ENCODE measurements at regions not wholly inside any gene's neighbourhood (a gene's known extent, or its start where the extent isn't known, plus 50 kb on each side); places are given as distances from the start of the nearest gene placed in this dataset.

DNA sequence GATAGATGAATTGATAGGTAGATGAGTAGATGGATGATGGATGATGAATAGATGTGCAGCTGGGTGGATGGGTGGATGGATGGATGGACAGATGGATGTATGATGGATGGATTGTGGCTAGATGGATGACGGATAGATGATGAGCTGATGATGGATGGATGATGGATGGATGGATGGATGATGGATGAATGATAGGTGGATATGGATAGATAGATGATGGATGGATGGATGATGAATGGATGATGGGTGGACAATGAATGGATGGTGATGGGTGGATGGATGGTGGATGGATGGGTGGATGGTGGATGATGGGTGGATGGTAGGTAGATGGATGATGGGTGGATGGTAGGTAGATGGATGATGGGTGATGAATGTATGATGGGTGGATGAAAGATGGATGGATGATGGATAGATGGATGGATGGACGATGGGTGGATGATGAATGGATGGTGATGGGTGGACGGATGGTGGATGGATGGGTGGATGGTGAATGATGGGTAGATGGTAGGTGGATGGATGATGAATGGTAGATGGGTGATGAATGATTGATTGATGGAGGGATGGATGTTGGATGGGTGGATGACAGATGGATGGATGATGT, 1261.7 kb downstream of the BRD1 start:
- H3F3A ChIP-seq (replicated peaks; ENCODE audit: low read depth) = no peaks in the 10 kb centered on the region
- Mint-ChIP-seq H3K9me3 (peaks cover 14% of the 10 kb centered on the region; the same call in 2 of the 3 replicates), H3K4me1 (0 out of 3 replicates have a peak, but pooled peaks cover 3% of the 10 kb centered on the region), H3K36me3 (ENCODE audit: low read depth) (peaks cover 17% of the 10 kb centered on the region), H3K4me3 (no peak overlapping the region), H3K27ac (no peak overlapping the region), H3K27me3 (ENCODE audit: insufficient read depth, low read depth, poor library complexity) (peaks cover 6% of the 10 kb centered on the region)
- H3K27ac ChIP-seq (ENCODE audit: low read depth) = no peak overlapping the region
- ATAC-seq = no peak
- TF ChIP-seq EZH2 (IDR thresholded peaks at IDR 0.05; ENCODE audit: low read depth, unreplicated experiment) (no peak), NANOG (IDR thresholded peaks at IDR 0.05; ENCODE audit: borderline replicate concordance) (no peak), CREB1 (CRISPR knock-in tag; IDR thresholded peaks at IDR 0.05; ENCODE audit: low read depth) (no peak), POLR2AphosphoS5 (IDR thresholded peaks at IDR 0.05; ENCODE audit: low read depth) (no peak), JUNB (IDR thresholded peaks at IDR 0.05; ENCODE audit: unreplicated experiment) (no peak), ZNF114 (CRISPR knock-in tag; IDR thresholded peaks at IDR 0.05) (no peak), STAT1 (IDR thresholded peaks at IDR 0.05; ENCODE audit: unreplicated experiment) (no peak), EZH2phosphoT487 (IDR thresholded peaks at IDR 0.05; ENCODE audit: unreplicated experiment) (no peak), ZNF331 (CRISPR knock-in tag; IDR thresholded peaks at IDR 0.05; ENCODE audit: low read depth) (no peak)
- TF ChIP-seq, protein P1, sequence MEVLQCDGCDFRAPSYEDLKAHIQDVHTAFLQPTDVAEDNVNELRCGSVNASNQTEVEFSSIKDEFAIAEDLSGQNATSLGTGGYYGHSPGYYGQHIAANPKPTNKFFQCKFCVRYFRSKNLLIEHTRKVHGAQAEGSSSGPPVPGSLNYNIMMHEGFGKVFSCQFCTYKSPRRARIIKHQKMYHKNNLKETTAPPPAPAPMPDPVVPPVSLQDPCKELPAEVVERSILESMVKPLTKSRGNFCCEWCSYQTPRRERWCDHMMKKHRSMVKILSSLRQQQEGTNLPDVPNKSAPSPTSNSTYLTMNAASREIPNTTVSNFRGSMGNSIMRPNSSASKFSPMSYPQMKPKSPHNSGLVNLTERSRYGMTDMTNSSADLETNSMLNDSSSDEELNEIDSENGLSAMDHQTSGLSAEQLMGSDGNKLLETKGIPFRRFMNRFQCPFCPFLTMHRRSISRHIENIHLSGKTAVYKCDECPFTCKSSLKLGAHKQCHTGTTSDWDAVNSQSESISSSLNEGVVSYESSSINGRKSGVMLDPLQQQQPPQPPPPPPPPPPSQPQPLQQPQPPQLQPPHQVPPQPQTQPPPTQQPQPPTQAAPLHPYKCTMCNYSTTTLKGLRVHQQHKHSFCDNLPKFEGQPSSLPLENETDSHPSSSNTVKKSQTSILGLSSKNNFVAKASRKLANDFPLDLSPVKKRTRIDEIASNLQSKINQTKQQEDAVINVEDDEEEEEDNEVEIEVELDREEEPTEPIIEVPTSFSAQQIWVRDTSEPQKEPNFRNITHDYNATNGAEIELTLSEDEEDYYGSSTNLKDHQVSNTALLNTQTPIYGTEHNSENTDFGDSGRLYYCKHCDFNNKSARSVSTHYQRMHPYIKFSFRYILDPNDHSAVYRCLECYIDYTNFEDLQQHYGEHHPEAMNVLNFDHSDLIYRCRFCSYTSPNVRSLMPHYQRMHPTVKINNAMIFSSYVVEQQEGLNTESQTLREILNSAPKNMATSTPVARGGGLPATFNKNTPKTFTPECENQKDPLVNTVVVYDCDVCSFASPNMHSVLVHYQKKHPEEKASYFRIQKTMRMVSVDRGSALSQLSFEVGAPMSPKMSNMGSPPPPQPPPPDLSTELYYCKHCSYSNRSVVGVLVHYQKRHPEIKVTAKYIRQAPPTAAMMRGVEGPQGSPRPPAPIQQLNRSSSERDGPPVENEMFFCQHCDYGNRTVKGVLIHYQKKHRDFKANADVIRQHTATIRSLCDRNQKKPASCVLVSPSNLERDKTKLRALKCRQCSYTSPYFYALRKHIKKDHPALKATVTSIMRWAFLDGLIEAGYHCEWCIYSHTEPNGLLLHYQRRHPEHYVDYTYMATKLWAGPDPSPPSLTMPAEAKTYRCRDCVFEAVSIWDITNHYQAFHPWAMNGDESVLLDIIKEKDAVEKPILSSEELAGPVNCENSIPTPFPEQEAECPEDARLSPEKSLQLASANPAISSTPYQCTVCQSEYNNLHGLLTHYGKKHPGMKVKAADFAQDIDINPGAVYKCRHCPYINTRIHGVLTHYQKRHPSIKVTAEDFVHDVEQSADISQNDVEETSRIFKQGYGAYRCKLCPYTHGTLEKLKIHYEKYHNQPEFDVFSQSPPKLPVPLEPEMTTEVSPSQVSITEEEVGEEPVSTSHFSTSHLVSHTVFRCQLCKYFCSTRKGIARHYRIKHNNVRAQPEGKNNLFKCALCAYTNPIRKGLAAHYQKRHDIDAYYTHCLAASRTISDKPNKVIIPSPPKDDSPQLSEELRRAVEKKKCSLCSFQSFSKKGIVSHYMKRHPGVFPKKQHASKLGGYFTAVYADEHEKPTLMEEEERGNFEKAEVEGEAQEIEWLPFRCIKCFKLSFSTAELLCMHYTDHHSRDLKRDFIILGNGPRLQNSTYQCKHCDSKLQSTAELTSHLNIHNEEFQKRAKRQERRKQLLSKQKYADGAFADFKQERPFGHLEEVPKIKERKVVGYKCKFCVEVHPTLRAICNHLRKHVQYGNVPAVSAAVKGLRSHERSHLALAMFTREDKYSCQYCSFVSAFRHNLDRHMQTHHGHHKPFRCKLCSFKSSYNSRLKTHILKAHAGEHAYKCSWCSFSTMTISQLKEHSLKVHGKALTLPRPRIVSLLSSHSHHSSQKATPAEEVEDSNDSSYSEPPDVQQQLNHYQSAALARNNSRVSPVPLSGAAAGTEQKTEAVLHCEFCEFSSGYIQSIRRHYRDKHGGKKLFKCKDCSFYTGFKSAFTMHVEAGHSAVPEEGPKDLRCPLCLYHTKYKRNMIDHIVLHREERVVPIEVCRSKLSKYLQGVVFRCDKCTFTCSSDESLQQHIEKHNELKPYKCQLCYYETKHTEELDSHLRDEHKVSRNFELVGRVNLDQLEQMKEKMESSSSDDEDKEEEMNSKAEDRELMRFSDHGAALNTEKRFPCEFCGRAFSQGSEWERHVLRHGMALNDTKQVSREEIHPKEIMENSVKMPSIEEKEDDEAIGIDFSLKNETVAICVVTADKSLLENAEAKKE (CRISPR knock-in tag; IDR thresholded peaks at IDR 0.05) = no peak
- TF ChIP-seq, protein P2, sequence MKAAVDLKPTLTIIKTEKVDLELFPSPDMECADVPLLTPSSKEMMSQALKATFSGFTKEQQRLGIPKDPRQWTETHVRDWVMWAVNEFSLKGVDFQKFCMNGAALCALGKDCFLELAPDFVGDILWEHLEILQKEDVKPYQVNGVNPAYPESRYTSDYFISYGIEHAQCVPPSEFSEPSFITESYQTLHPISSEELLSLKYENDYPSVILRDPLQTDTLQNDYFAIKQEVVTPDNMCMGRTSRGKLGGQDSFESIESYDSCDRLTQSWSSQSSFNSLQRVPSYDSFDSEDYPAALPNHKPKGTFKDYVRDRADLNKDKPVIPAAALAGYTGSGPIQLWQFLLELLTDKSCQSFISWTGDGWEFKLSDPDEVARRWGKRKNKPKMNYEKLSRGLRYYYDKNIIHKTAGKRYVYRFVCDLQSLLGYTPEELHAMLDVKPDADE (IDR thresholded peaks at IDR 0.05) = no peak
- TF ChIP-seq, protein P3, sequence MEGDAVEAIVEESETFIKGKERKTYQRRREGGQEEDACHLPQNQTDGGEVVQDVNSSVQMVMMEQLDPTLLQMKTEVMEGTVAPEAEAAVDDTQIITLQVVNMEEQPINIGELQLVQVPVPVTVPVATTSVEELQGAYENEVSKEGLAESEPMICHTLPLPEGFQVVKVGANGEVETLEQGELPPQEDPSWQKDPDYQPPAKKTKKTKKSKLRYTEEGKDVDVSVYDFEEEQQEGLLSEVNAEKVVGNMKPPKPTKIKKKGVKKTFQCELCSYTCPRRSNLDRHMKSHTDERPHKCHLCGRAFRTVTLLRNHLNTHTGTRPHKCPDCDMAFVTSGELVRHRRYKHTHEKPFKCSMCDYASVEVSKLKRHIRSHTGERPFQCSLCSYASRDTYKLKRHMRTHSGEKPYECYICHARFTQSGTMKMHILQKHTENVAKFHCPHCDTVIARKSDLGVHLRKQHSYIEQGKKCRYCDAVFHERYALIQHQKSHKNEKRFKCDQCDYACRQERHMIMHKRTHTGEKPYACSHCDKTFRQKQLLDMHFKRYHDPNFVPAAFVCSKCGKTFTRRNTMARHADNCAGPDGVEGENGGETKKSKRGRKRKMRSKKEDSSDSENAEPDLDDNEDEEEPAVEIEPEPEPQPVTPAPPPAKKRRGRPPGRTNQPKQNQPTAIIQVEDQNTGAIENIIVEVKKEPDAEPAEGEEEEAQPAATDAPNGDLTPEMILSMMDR (conservative IDR thresholded peaks at IDR 0.05; ENCODE audit: low read depth in 2 of 2) = no peak
- TF ChIP-seq, protein P4, sequence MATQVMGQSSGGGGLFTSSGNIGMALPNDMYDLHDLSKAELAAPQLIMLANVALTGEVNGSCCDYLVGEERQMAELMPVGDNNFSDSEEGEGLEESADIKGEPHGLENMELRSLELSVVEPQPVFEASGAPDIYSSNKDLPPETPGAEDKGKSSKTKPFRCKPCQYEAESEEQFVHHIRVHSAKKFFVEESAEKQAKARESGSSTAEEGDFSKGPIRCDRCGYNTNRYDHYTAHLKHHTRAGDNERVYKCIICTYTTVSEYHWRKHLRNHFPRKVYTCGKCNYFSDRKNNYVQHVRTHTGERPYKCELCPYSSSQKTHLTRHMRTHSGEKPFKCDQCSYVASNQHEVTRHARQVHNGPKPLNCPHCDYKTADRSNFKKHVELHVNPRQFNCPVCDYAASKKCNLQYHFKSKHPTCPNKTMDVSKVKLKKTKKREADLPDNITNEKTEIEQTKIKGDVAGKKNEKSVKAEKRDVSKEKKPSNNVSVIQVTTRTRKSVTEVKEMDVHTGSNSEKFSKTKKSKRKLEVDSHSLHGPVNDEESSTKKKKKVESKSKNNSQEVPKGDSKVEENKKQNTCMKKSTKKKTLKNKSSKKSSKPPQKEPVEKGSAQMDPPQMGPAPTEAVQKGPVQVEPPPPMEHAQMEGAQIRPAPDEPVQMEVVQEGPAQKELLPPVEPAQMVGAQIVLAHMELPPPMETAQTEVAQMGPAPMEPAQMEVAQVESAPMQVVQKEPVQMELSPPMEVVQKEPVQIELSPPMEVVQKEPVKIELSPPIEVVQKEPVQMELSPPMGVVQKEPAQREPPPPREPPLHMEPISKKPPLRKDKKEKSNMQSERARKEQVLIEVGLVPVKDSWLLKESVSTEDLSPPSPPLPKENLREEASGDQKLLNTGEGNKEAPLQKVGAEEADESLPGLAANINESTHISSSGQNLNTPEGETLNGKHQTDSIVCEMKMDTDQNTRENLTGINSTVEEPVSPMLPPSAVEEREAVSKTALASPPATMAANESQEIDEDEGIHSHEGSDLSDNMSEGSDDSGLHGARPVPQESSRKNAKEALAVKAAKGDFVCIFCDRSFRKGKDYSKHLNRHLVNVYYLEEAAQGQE (IDR thresholded peaks at IDR 0.05; ENCODE audit: unreplicated experiment) = no peak
- no peaks in the 10 kb centered on the region for H3K36me3 ChIP-seq (ENCODE audit: insufficient read depth)
- DNase-seq (ENCODE audit: low spot score) = no peak
- H3K4me2 ChIP-seq = no peak overlapping the region
- no peaks in the 10 kb centered on the region for H3K27me3 ChIP-seq (ENCODE audit: insufficient read depth)
- no peak overlapping the region for H2AFZ ChIP-seq
- no peaks in the 10 kb centered on the region for H4K20me1 ChIP-seq (replicated peaks; ENCODE audit: insufficient read depth)
- H3K4me3 ChIP-seq = no peak overlapping the region
- 0 out of 2 replicates have a peak, but pooled peaks cover 4% of the 10 kb centered on the region for H3K9me2 ChIP-seq (ENCODE audit: insufficient read depth)
- H3K4me1 ChIP-seq (ENCODE audit: insufficient read depth) = no peaks in the 10 kb centered on the region
- no peaks in the 10 kb centered on the region for H3K79me2 ChIP-seq (replicated peaks; ENCODE audit: insufficient read depth)

Measured in GM23338 (cell line).